GM12878 (cell line): ENCODE measurements at regions not wholly inside any gene's neighbourhood (a gene's known extent, or its start where the extent isn't known, plus 50 kb on each side); places are given as distances from the start of the nearest gene placed in this dataset.
"Not testable (repeated sequence)": the region's sequence is repeated elsewhere in the genome, so short reads cannot be mapped to it uniquely, and the experiment has no call there.

ENCODE experiments used
- ATAC-seq: fragments of 200-7000 bp; cut with Tn5 transposase; 3 replicates; pipeline ENCODE4 v1.9.1; 2020; ENCODE audit warnings: mild to moderate bottlenecking, moderate library complexity
- BruUV-seq: library from RNA; stranded (reverse); fragments of 400-500 nt; replicated peaks from 2 replicates; lab custom pipeline; 2021; lab: Mats Ljungman, UMichigan
- CTCF ChIA-PET: fragments of 300-600 bp; sonication (Branson Sonifier 250); formaldehyde crosslinking; extraction: SDS; loops from one replicate; lab custom pipeline; 2021; ENCODE audit warnings: inconsistent platforms; lab: Yijun Ruan, JAX
- POLR2A ChIA-PET: fragments of 350-600 bp; formaldehyde crosslinking; extraction: SDS; loops from one replicate; lab custom pipeline; 2021; ENCODE audit warnings: inconsistent platforms; lab: Charles Lee
- RAD21 ChIA-PET: fragments of 300-600 bp; sonication (Branson Sonifier 250); formaldehyde crosslinking; loops from one replicate; lab custom pipeline; 2023; ENCODE audit warnings: antibody characterized with exemption; ENCODE audit not compliant: unreplicated experiment; lab: Charles Lee
- SMC1A ChIA-PET: fragments of 300-600 bp; sonication (Branson Sonifier 250); formaldehyde crosslinking; loops from one replicate; lab custom pipeline; 2023; ENCODE audit not compliant: unreplicated experiment, uncharacterized antibody; lab: Charles Lee
- DNase-seq: peaks from one replicate; pipeline ENCODE4 v3.0.0-alpha.2; 2011; ENCODE audit warnings: low read depth, low spot score
- FAIRE-seq: peaks from 3 replicates; lab custom pipeline; 2011; peaks lifted over from hg19 to GRCh38; lab: Jason Lieb, UNC
- H2AFZ ChIP-seq: 2 replicates; pipeline ENCODE4 v1.6.0; 2011; ENCODE audit warnings: low read depth, low read length, control low read depth; ENCODE audit not compliant: control insufficient read depth
- H3K27ac ChIP-seq: 2 replicates; pipeline ENCODE4 v1.5.1; 2011; ENCODE audit warnings: control low read depth; ENCODE audit not compliant: control insufficient read depth, insufficient read depth
- H3K27me3 ChIP-seq, 2 experiments: replicated peaks in 1 of 2; 2 replicates each; pipeline versions ENCODE4 v1.6.0 to v1.6.1; 2011; ENCODE audit warnings: low read length in 1 of 2; ENCODE audit not compliant: control insufficient read depth in 2 of 2, insufficient read depth in 2 of 2
- H3K36me3 ChIP-seq, 2 experiments: 2 replicates each; pipeline ENCODE4 v1.5.1; 2011; ENCODE audit warnings: low read length in 1 of 2; ENCODE audit not compliant: control insufficient read depth in 2 of 2, insufficient read depth in 2 of 2
- H3K4me1 ChIP-seq: 2 replicates; pipeline ENCODE4 v1.6.1; 2011; ENCODE audit warnings: mild to moderate bottlenecking, low read length, moderate library complexity, mixed read lengths; ENCODE audit not compliant: control insufficient read depth, insufficient read depth
- H3K4me2 ChIP-seq: 2 replicates; pipeline ENCODE4 v1.6.0; 2011; ENCODE audit warnings: control low read depth; ENCODE audit not compliant: control insufficient read depth, insufficient read depth
- H3K4me3 ChIP-seq: fragments of 200-600 bp; sonication (generic); 2 replicates; pipeline ENCODE4 v1.5.1; 2016
- H3K79me2 ChIP-seq: 2 replicates; pipeline ENCODE4 v1.6.0; 2011; ENCODE audit warnings: low read length; ENCODE audit not compliant: control insufficient read depth, insufficient read depth
- H3K9ac ChIP-seq: 2 replicates; pipeline ENCODE4 v1.8.0; 2011; ENCODE audit warnings: low read length, control low read depth, mixed read lengths; ENCODE audit not compliant: control insufficient read depth, insufficient read depth
- H3K9me3 ChIP-seq: replicated peaks from 3 replicates; pipeline ENCODE4 v1.5.1; 2011; ENCODE audit warnings: mild to moderate bottlenecking, low read length; ENCODE audit not compliant: control insufficient read depth, insufficient read depth
- H4K20me1 ChIP-seq: 2 replicates; pipeline ENCODE4 v1.6.0; 2011; ENCODE audit not compliant: control insufficient read depth, insufficient read depth
- WGBS: methylation state at CpG from one replicate; pipeline ENCODE4 v1.1.6; 2016; ENCODE audit warnings: low lambda C conversion rate; ENCODE audit not compliant: insufficient replicate concordance, insufficient coverage; ENCODE audit errors: missing lambda C conversion rate; 5-methylcytosine and 5-hydroxymethylcytosine counted together
- in situ Hi-C: fragments of 300-500 bp; cut with MboI; formaldehyde crosslinking; loops from 9 replicates; pipeline ENCODE4 v1.14.3; 2018; ENCODE audit warnings: mixed read lengths
- intact Hi-C: fragments of 100-400 bp; cut with micrococcal nuclease; formaldehyde crosslinking; loops from one replicate; pipeline ENCODE4 v1.14.2; 2022; ENCODE audit not compliant: unreplicated experiment

GRCh38 chr5:176030361-176031117 lies 62.4 kb upstream of the THOC3 start:
- FAIRE-seq, H3K9ac ChIP-seq, RAD21 ChIA-PET, SMC1A ChIA-PET, H3K9me3 ChIP-seq, H3K27ac ChIP-seq, H3K27me3 ChIP-seq, BruUV-seq, H3K4me1 ChIP-seq, DNase-seq, H3K4me3 ChIP-seq, H3K36me3 ChIP-seq, H4K20me1 ChIP-seq, CTCF ChIA-PET, intact Hi-C loops, POLR2A ChIA-PET, H2AFZ ChIP-seq, ATAC-seq, H3K4me2 ChIP-seq, H3K79me2 ChIP-seq: not testable (repeated sequence)
- in situ Hi-C loops: loop anchor here (25.0 kb wide), 2 partner anchors 1357 to 1582 kb away; partner anchors contain the start of genes B4GALT7 and SLC34A1
- whole genome bisulfite sequencing: no CpG with 5 or more reads among the region's 6 CpGs

GRCh38 chr5:176031118-176031510 lies 63.0 kb upstream of the THOC3 start:
- intact Hi-C loops, H3K27me3 ChIP-seq, FAIRE-seq, CTCF ChIA-PET, H3K27ac ChIP-seq, DNase-seq, POLR2A ChIA-PET, H3K4me1 ChIP-seq, H4K20me1 ChIP-seq, RAD21 ChIA-PET, SMC1A ChIA-PET, ATAC-seq, H2AFZ ChIP-seq, H3K36me3 ChIP-seq, H3K4me3 ChIP-seq, H3K9me3 ChIP-seq, H3K9ac ChIP-seq, H3K79me2 ChIP-seq, BruUV-seq, H3K4me2 ChIP-seq: not testable (repeated sequence)
- in situ Hi-C loops: loop anchor here (25.0 kb wide), 2 partner anchors 1356 to 1581 kb away; partner anchors contain the start of genes B4GALT7 and SLC34A1
- no CpG with 5 or more reads among the region's 3 CpGs for WGBS

- H3K9me3 ChIP-seq, H3K9ac ChIP-seq, intact Hi-C loops, H3K4me1 ChIP-seq, H3K27me3 ChIP-seq, H3K27ac ChIP-seq, H2AFZ ChIP-seq, H3K4me2 ChIP-seq, BruUV-seq, RAD21 ChIA-PET, SMC1A ChIA-PET, CTCF ChIA-PET, H3K4me3 ChIP-seq, H3K36me3 ChIP-seq, FAIRE-seq, H4K20me1 ChIP-seq, ATAC-seq, POLR2A ChIA-PET, DNase-seq, H3K79me2 ChIP-seq: not testable (repeated sequence)
- in situ Hi-C loops: loop anchor here (25.0 kb wide), 2 partner anchors 1354 to 1579 kb away; partner anchors contain the start of genes B4GALT7 and SLC34A1
- WGBS: 40% methylated on average over 2 of the region's 3 CpGs
Observed at GRCh38 chr5:176033186-176033585, 65.1 kb upstream of the THOC3 start.
